ENCODE measurements at regions not wholly inside any gene's neighbourhood (a gene's known extent, or its start where the extent isn't known, plus 50 kb on each side); places are given as distances from the start of the nearest gene placed in this dataset.

- no peak for TF ChIP-seq CTCF (IDR thresholded peaks at IDR 0.05; ENCODE audit: low read depth, low read length)
- no peak for DNase-seq (ENCODE audit: low read depth in 2 of 2)
Observed at GRCh38 chr7:79619216-79619615, 165.7 kb upstream of the MAGI2 start.

GRCh38 chr7:79615871-79616640 is 162.6 kb upstream of the MAGI2 start:
- no peak overlapping the region for H3K4me3 ChIP-seq (replicated peaks in 1 of 2; ENCODE audit: low read depth in 2 of 2, low read length in 2 of 2)
- no peak for DNase-seq (ENCODE audit: low read depth in 2 of 2)
- no peak for TF ChIP-seq CTCF (IDR thresholded peaks at IDR 0.05; ENCODE audit: low read depth, low read length)

More at GRCh38 chr7:79619216-79619615, 165.7 kb upstream of the MAGI2 start:
- no peak overlapping the region for H3K4me3 ChIP-seq (replicated peaks in 1 of 2; ENCODE audit: low read depth in 2 of 2, low read length in 2 of 2)

GRCh38 chr7:79615466-79615865 is 162.0 kb upstream of the MAGI2 start:
- peak in 1 of 2 donors; percentile 20 for DNase-seq (ENCODE audit: low read depth in 2 of 2)
- no peak for TF ChIP-seq CTCF (IDR thresholded peaks at IDR 0.05; ENCODE audit: low read depth, low read length)
- H3K4me3 ChIP-seq (replicated peaks in 1 of 2; ENCODE audit: low read depth in 2 of 2, low read length in 2 of 2), result no peak overlapping the region

GRCh38 chr7:79612903-79613302 is 159.4 kb upstream of the MAGI2 start:
- TF ChIP-seq CTCF (IDR thresholded peaks at IDR 0.05; ENCODE audit: low read depth, low read length), result no peak
- H3K4me3 ChIP-seq (replicated peaks in 1 of 2; ENCODE audit: low read depth in 2 of 2, low read length in 2 of 2), result no peak overlapping the region
- no peak for DNase-seq (ENCODE audit: low read depth in 2 of 2)

GRCh38 chr7:79612022-79612421 is 158.6 kb upstream of the MAGI2 start:
- H3K4me3 ChIP-seq (replicated peaks in 1 of 2; ENCODE audit: low read depth in 2 of 2, low read length in 2 of 2), result no peak overlapping the region
- TF ChIP-seq CTCF (IDR thresholded peaks at IDR 0.05; ENCODE audit: low read depth, low read length), result no peak

GRCh38 chr7:79610748-79611304 is 157.4 kb upstream of the MAGI2 start:
- no peak overlapping the region for H3K4me3 ChIP-seq (replicated peaks in 1 of 2; ENCODE audit: low read depth in 2 of 2, low read length in 2 of 2)
- no peak for TF ChIP-seq CTCF (IDR thresholded peaks at IDR 0.05; ENCODE audit: low read depth, low read length)
- DNase-seq (ENCODE audit: low read depth in 2 of 2), result peak in 1 of 2 donors; percentile 62

More at GRCh38 chr7:79612022-79612421, 158.6 kb upstream of the MAGI2 start:
- no peak for DNase-seq (ENCODE audit: low read depth in 2 of 2)

All from cardiac fibroblast (primary cell).